HG03378 (cell line): ENCODE measurements at regions not wholly inside any gene's neighbourhood (a gene's known extent, or its start where the extent isn't known, plus 50 kb on each side); places are given as distances from the start of the nearest gene placed in this dataset.
"Not testable (repeated sequence)": the region's sequence is repeated elsewhere in the genome, so short reads cannot be mapped to it uniquely, and the experiment has no call there.

ENCODE experiments used
- ATAC-seq: cut with Tn5 transposase; IDR thresholded peaks from one replicate; pipeline ENCODE4 v1.9.1; 2021; ENCODE audit warnings: mild to moderate bottlenecking, moderate library complexity; ENCODE audit not compliant: unreplicated experiment

DNA sequence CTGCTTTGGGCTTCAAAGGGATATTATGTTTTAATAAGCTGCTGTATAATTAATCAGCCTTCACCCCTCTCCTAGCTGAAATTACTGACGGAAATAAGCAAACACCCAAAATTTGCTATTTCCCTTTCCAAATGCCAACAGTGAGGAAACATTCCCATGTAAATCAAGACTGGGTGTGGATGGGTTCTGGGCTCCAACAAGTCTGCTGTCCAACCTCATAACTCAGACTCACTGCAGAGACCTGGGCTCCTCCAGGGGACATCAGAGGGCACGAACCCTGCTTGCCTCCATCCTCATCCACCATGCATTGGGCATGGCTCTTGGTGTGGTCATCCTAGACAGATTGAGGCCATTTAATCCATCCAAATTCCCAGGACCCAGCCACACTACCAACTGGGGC, 173.7 kb downstream of the C1D start:
- ATAC-seq: no peak

DNA sequence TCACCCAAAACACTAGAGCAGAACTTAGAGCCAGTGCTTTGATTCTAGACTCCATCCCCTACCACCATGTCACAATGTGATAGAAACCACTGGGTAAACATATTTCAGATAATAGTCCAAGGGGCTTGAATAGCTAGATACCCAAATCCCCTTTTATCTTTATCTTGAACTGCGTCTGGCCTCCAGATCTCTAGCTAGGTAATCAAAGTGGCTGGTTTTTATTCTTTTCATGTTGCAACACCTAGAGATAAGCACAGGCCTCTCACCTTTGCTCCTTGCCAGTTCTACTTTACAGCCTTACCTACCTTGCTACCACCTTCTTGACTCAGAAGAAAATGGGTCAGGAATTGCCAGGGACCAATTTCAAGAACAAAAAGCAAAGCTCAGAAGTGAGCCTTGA, 171.2 kb downstream of the C1D start:
- ATAC-seq: no peak

DNA sequence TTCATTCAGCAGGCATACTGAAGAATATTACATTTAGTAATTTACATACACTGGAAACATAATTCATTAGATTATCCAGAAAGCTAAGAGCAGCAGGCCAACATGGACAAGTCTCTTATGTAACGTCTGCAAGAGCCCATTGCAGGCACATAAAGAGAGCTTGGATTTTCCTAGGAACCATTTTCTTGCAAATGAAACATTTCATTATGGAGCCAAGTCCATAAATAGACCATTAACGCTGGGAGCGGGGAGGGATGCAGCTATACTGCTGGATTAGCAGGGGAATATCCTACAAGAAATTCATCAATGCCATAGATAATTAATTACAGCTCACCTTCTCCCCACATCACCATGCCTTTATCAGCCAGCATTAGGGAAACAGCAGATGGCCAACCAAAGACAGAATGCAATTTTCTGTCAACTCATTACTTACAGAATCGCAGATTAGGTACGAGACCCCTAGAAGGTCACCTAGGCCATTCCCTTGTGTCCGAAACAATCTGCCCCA, 170.4 kb downstream of the C1D start:
- ATAC-seq: no peak

- no peak for ATAC-seq
Observed at GRCh38 chr2:67895227-67895941, 167.4 kb downstream of the C1D start.

DNA sequence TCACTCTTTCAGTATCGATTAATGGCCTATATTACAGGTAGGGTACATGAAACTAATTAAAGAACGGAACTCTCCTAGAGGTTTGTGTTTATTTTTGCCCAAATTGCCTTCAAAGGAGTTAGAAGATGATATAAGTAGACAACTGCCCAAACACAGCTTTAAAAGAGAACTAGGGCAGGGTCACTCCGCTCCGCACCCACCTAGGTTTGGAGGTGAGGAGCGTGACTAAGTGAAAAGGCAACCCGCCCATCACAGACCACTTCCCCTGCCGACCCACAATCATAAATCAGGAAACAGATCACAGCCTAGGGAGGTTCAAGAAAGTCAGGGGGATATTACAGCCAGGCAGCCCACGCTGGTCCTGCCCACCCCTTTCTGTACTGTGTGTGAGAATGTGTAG, 166.7 kb downstream of the C1D start:
- ATAC-seq: no peak

DNA sequence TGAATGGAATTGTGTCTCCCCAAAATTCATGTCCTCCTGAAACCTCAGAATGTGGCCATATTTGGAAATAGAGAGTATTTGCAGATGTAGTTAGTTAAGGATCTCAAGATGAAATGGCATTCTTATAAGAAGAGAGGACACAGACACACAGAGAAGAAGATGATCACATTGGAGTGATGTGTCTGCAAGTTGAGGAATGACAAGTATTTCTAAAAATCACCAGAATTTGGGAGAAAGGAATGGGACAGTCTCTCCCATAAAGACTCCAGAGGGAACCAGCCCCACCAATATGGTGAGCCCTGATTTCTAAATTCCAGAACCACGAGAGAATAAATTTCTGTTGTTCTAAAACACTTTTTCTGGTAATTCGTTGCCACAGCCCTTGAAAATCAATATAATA, 166.3 kb downstream of the C1D start:
- no peak for ATAC-seq

DNA sequence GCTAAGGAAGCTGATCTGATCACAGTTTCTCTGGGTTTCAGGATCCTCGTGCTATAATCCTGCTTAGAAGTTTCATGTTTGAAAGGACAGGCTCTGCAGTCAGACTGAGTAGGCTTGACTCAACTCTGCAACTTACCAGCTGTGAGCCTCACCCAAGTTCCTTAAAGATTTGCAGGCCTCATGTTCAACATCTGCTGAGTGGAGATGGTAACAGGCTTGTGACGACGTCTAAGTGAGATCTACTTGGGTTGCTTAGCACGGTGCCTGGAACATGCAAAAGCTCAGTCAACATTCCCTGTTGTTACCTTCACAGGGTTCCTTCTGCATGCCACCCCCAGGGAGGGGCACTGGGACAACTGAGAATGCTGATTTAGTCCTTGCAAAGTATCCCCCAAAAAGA, 164.2 kb downstream of the C1D start:
- no peak for ATAC-seq

DNA sequence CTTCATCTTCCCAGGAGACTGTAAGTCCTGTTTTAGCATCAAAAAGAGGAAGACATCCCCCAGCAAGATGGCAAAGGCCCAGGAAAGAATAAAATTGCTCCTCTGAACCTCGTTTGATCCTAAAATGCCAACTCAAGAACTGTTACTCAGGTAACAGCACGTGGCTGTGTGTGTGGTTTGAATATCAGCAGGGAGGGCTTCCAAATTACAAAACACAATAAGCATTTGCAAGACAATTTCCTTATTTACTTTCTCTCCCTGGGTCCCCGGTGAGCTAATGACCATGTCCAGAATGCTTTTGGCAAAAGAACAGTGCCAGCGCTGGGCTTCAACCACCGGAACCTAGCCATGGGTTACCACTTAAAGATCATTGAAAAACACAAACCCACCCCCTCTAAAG, 163.6 kb downstream of the C1D start:
- no peak for ATAC-seq

GRCh38 chr2:67900826-67901225, 162.0 kb downstream of the C1D start:
- no peak for ATAC-seq

DNA sequence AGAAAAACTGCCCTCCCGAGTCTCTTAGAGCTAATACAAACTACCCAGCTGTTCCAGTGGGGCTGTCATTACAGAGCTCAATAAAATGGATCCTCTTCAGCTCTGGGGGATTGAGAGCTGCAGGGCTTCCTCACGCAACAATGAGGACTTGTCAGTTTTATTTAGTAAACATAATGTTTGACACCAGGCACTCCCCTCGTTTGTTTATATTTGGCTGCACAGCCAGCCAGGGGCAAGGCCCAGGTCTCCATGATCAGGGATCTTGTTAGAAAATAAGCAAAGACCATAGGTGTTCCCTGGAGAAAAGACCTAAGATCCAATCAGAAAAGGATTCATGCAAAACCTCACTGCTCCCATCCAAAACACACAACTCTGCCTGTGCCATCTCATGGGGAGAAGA, 158.2 kb downstream of the C1D start:
- ATAC-seq: no peak

- ATAC-seq: no peak
Observed at GRCh38 chr2:67904966-67905365, 157.8 kb downstream of the C1D start.

GRCh38 chr2:67906547-67906946, 156.3 kb downstream of the C1D start:
- ATAC-seq: not testable (repeated sequence)

DNA sequence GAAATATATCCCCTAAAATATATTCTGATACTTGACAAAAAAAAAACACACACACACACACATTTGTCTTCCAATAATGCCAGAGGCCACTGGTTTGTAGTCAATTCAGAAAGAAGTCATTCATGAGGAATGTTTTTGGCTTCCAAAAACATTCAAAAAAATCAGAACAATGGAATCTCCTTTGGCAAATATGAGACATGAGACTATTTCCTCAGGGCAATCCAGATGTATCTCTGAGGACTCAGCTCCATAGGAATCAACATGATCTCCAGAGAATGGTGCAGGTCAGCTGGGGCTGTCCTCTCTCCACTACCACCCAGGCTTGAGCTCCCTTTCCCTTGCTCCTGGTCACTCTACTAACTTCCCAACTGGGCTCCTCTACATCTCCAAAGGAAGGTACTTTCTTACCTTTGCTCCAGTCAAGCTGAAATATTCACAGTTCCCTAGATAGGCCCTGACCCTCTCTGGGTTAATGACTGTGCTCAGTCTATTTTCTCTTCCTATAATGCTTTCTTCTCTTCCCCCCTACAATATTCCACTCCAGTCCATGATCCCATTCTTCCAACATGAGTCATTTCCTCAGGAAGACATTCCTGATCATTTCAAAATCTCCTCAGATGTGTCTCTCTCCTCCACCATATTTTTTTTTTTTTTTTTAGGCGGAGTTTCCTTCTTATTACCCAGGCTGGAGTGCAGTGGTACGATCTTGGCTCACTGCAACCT, 145.3 kb downstream of the C1D start:
- ATAC-seq: no peak

- no peak for ATAC-seq
Observed at GRCh38 chr2:67918471-67918870, 144.3 kb downstream of the C1D start.

DNA sequence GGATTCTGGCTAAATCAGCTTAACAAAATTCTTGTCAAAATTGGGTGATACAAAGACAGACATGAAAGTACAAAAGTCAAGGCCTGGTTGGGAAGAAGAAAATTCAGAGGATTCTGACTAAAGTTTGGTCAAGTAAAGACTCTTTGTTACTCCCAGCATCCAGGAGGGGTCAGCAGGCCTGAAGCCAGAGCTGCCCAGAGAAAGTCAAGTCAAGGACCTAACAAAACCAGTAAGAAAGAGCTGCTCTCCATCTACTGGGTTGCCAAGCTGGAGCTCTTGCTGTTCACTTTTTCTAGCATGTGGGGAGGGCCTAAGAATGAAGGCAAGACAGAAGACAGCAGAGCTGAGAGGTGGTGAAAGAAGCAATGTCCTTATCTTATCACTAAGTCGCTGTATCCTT, 143.3 kb downstream of the C1D start:
- ATAC-seq: no peak

GRCh38 chr2:67922080-67922785, 140.6 kb downstream of the C1D start:
- ATAC-seq: no peak

GRCh38 chr2:67923696-67924095, 139.1 kb downstream of the C1D start:
- no peak for ATAC-seq

GRCh38 chr2:67927501-67927900, 135.3 kb downstream of the C1D start:
- no peak for ATAC-seq

- ATAC-seq: no peak
Observed at GRCh38 chr2:67930156-67930555, 132.6 kb downstream of the C1D start.

- ATAC-seq: no peak
Observed at GRCh38 chr2:67936969-67937368, 125.8 kb downstream of the C1D start.

DNA sequence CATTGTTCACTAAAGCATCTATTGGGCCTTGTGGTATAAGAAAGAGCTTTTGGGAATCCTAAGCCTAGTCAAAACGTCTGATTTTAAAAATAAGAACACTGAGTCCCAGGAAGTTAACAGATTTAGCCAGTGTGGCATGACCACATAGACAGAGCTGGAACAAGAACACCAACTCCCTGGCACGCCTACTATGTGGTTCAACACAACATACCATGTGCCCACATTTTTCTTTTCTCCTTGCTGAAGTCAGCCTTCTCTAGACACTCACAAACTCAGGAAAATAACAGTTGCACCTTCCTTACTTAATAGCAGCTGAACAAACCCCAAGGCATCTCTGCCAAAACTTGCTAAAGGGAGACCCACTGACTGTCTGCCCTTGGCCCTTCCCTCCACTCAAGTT, 124.8 kb downstream of the C1D start:
- ATAC-seq: no peak

DNA sequence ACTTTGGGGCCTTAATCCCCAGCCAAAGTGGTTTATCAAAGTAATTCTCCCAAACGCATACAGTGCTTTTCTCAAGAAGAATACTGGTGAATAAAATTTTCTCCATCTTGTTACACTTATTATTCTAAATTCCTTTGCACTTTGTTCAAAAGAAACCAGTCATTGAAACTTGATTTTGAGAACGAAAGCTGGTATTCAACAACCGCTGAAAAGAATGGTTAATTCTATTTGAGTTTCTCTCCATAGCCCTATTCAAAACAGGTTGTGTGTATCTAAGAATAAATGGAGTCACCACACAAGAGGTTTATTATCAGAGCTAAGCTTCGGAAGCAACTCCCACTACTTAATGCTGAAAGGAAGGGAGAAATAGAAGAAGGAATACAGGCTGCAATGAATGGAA, 117.7 kb downstream of the C1D start:
- ATAC-seq: no peak
